Stimulated activated naive CD8-positive, alpha-beta T cell treated with anti-CD3 and anti-CD28 coated beads, Interleukin-15, Interleukin-2, amounts not matched to agents 100 ng/mL and 50 ng/mL, for 24 hours (primary cell): ENCODE measurements at regions not wholly inside any gene's neighbourhood (a gene's known extent, or its start where the extent isn't known, plus 50 kb on each side); places are given as distances from the start of the nearest gene placed in this dataset.

Experiments used
- H3K27ac Mint-ChIP-seq: one replicate; pipeline ENCODE4 v1.8.0; 2021; ENCODE audit warnings: mild to moderate bottlenecking, mixed read lengths
- H3K27me3 Mint-ChIP-seq: one replicate; pipeline ENCODE4 v1.8.0; 2021; ENCODE audit warnings: mixed read lengths
- H3K36me3 Mint-ChIP-seq: one replicate; pipeline ENCODE4 v1.8.0; 2021; ENCODE audit warnings: low read depth, mixed read lengths
- H3K4me1 Mint-ChIP-seq: one replicate; pipeline ENCODE4 v1.8.0; 2021; ENCODE audit warnings: low read depth, mixed read lengths
- H3K4me3 Mint-ChIP-seq: one replicate; pipeline ENCODE4 v1.8.0; 2021; ENCODE audit warnings: mild to moderate bottlenecking, mixed read lengths
- H3K9me3 Mint-ChIP-seq: one replicate; pipeline ENCODE4 v1.8.0; 2021; ENCODE audit warnings: mixed read lengths

GRCh38 chr9:14961372-14962068 is 51.3 kb upstream of the FREM1 start:
- H3K27ac Mint-ChIP-seq, result no peak overlapping the region
- no peaks in the 10 kb centered on the region for H3K27me3 Mint-ChIP-seq
- H3K4me3 Mint-ChIP-seq, result no peak overlapping the region
- H3K9me3 Mint-ChIP-seq, result no peaks in the 10 kb centered on the region
- H3K4me1 Mint-ChIP-seq, result peaks cover 4% of the 10 kb centered on the region
- no peaks in the 10 kb centered on the region for H3K36me3 Mint-ChIP-seq

DNA sequence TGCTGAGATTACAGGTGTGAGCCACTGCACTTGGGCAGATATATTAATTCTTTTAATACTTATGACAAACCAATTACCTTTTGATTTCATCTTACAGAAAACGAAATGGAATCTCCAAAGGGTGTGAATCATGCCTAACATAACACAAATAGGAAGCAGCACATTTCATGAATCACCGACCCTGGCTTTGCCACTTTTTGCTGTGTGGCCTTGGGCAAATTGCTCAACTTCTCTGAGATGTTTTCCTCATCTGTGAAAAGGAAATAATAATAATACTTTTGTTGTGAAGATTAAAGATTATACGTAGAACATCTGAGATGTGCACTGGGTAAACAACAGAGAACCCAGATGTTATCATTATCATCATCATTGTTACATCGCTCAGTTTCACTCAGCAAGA is 50.7 kb upstream of the FREM1 start:
- no peak overlapping the region for H3K4me3 Mint-ChIP-seq
- no peak overlapping the region for H3K27ac Mint-ChIP-seq
- no peaks in the 10 kb centered on the region for H3K27me3 Mint-ChIP-seq
- H3K4me1 Mint-ChIP-seq, result peaks cover 4% of the 10 kb centered on the region
- no peaks in the 10 kb centered on the region for H3K9me3 Mint-ChIP-seq
- H3K36me3 Mint-ChIP-seq, result no peaks in the 10 kb centered on the region
